Spinal cord (tissue), 9 donors: ENCODE measurements at regions not wholly inside any gene's neighbourhood (a gene's known extent, or its start where the extent isn't known, plus 50 kb on each side); places are given as distances from the start of the nearest gene placed in this dataset.

Source experiments
- DNase-seq, 6 donors: peaks; one replicate each; pipeline versions ENCODE4 v3.0.0 to v3.0.0-alpha.2; 2013 to 2015; ENCODE audit warnings: low spot score in 6 of 6, low read depth in 4 of 6
- H3K27ac ChIP-seq: one replicate; pipeline ENCODE4 v1.5.1; 2013; ENCODE audit warnings: low read depth, low read length, control low read depth
- H3K27me3 ChIP-seq: one replicate; pipeline ENCODE4 v1.6.1; 2013; ENCODE audit warnings: low read length; ENCODE audit not compliant: control insufficient read depth, insufficient read depth
- H3K36me3 ChIP-seq: one replicate; pipeline ENCODE4 v1.6.1; 2013; ENCODE audit warnings: low read length; ENCODE audit not compliant: control insufficient read depth, insufficient read depth
- H3K4me1 ChIP-seq: one replicate; pipeline ENCODE4 v1.6.1; 2013; ENCODE audit warnings: low read length; ENCODE audit not compliant: control insufficient read depth, insufficient read depth
- H3K4me3 ChIP-seq: one replicate; pipeline ENCODE4 v1.5.1; 2013; ENCODE audit warnings: low read depth, low read length, control low read depth
- H3K9me3 ChIP-seq: one replicate; pipeline ENCODE4 v1.6.1; 2013; ENCODE audit warnings: low read length; ENCODE audit not compliant: control insufficient read depth, insufficient read depth
- WGBS: methylation state at CpG from one replicate; pipeline ENCODE4 v1.1.5; 2013; ENCODE audit warnings: missing lambda C conversion rate; ENCODE audit not compliant: insufficient coverage; 5-methylcytosine and 5-hydroxymethylcytosine counted together
- donor health status: healthy.

GRCh38 chr5:93793159-93793781, 51.9 kb upstream of the POU5F2 start:
- Histone ChIP-seq H3K4me3 (no peak overlapping the region), H3K36me3 (no peaks in the 10 kb centered on the region), H3K27me3 (no peaks in the 10 kb centered on the region), H3K9me3 (no peaks in the 10 kb centered on the region), H3K27ac (no peak overlapping the region), H3K4me1 (no peaks in the 10 kb centered on the region)
- 87% methylated on average over 3 of the region's 5 CpGs for whole genome bisulfite sequencing
- no peak for DNase-seq

GRCh38 chr5:93791518-93791972, 50.1 kb upstream of the POU5F2 start:
- H3K36me3 ChIP-seq: no peaks in the 10 kb centered on the region

More at GRCh38 chr5:93791518-93791972, 50.1 kb upstream of the POU5F2 start:
- no peaks in the 10 kb centered on the region for H3K9me3 ChIP-seq
- peak in 2 of 6 donors; percentile 49 to 64 for DNase-seq
- WGBS: 57% methylated on average over 1 of the region's 3 CpGs
- H3K27me3 ChIP-seq: no peaks in the 10 kb centered on the region
- H3K4me3 ChIP-seq: no peak overlapping the region
- H3K27ac ChIP-seq: no peak overlapping the region
- no peaks in the 10 kb centered on the region for H3K4me1 ChIP-seq
